Activated T-cell treated with anti-CD3 and anti-CD28 coated beads, Interleukin-2, amount 50 U/mL, for 4 hours (primary cell): ENCODE measurements at regions not wholly inside any gene's neighbourhood (a gene's known extent, or its start where the extent isn't known, plus 50 kb on each side); places are given as distances from the start of the nearest gene placed in this dataset.

Source experiments
- ATAC-seq, 2 donors: fragments of 200-7000 bp; cut with Tn5 transposase; one replicate each; pipeline ENCODE4 v1.10.0; 2021
- DNase-seq: peaks from one replicate; pipeline ENCODE4 v3.0.0-alpha.2; 2020
- H3K27me3 Mint-ChIP-seq: one replicate; pipeline ENCODE4 v1.8.0; 2021; ENCODE audit warnings: low read depth, mixed read lengths
- H3K36me3 Mint-ChIP-seq: one replicate; pipeline ENCODE4 v1.8.0; 2022; ENCODE audit warnings: mixed read lengths; ENCODE audit not compliant: insufficient read depth
- H3K4me1 Mint-ChIP-seq: one replicate; pipeline ENCODE4 v1.8.0; 2021; ENCODE audit warnings: low read depth, mixed read lengths
- H3K4me3 Mint-ChIP-seq: one replicate; pipeline ENCODE4 v1.8.0; 2021; ENCODE audit warnings: mild to moderate bottlenecking, moderate library complexity, mixed read lengths
- H3K9me3 Mint-ChIP-seq: one replicate; pipeline ENCODE4 v1.8.0; 2021; ENCODE audit warnings: mixed read lengths

DNA sequence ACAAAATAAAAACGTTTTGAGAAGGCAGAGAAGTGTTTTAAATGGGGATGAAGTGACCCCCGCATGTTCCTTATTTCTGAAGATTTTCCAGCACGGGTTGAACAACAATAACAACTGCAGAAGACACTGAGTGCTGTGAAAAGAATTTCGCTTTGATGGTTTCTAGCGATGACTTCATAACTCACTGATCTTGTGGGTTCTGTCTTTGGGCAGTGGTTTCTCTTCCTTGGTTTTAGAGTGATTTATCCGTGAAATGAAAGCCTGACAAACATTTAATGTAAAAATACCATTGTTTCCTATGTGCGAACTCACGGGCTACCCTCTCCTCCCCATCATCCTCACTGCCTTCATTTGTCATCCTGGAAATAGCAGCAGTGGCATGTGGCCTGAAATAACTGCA, 793.9 kb downstream of the QKI start:
- no peaks in the 10 kb centered on the region for H3K27me3 Mint-ChIP-seq
- H3K9me3 Mint-ChIP-seq = peaks cover 3% of the 10 kb centered on the region
- ATAC-seq (no peak), DNase-seq (no peak)
- no peak overlapping the region for H3K4me3 Mint-ChIP-seq
- H3K36me3 Mint-ChIP-seq = no peaks in the 10 kb centered on the region
- no peaks in the 10 kb centered on the region for H3K4me1 Mint-ChIP-seq

DNA sequence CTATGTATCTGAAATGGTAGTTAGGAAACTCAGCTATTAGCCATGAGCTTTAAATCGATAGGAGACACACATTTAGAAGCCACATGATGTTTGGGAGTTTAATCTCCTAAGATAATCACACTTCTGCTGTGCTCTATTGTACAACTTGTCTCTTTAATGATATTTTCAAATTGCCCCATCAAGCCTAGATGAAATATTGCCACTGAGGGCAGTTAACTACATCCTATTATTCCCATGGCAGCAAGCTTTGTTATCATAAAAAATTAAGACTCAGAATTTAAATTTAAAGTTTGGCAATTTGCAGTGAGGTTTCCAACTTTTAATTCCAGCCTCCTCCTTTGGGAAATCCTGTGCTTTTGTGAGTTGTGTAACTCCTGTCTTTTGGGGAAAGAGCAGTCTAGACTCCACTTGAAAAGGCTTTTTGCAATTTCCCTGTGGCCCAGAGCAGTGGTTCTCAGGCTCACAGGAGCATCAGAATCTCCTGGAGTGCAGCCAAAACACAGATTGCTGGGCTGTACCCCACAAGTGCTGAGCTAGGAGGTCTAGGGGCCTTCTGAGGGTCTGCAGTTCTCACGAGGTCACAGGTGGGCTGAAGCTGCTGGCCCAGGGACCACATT, 792.4 kb downstream of the QKI start:
- Mint-ChIP-seq H3K4me1 (no peaks in the 10 kb centered on the region), H3K4me3 (no peak overlapping the region), H3K9me3 (peaks cover 3% of the 10 kb centered on the region), H3K27me3 (no peaks in the 10 kb centered on the region), H3K36me3 (no peaks in the 10 kb centered on the region)
- ATAC-seq (no peak), DNase-seq (no peak)

GRCh38 chr6:164200071-164200470, 785.6 kb downstream of the QKI start:
- Mint-ChIP-seq H3K36me3 (no peaks in the 10 kb centered on the region), H3K4me3 (no peak overlapping the region), H3K4me1 (no peaks in the 10 kb centered on the region), H3K9me3 (peaks cover 3% of the 10 kb centered on the region), H3K27me3 (no peaks in the 10 kb centered on the region)
- DNase-seq (no peak), ATAC-seq (no peak)

- Mint-ChIP-seq H3K4me3 (no peak overlapping the region), H3K36me3 (no peaks in the 10 kb centered on the region), H3K4me1 (no peaks in the 10 kb centered on the region), H3K9me3 (no peaks in the 10 kb centered on the region), H3K27me3 (no peaks in the 10 kb centered on the region)
- ATAC-seq (no peak), DNase-seq (no peak)
These were observed 781.4 kb downstream of the QKI start for GRCh38 chr6:164195942-164196281.

- Mint-ChIP-seq H3K36me3 (no peaks in the 10 kb centered on the region), H3K27me3 (no peaks in the 10 kb centered on the region), H3K9me3 (no peaks in the 10 kb centered on the region), H3K4me1 (no peaks in the 10 kb centered on the region), H3K4me3 (no peak overlapping the region)
- no peak for ATAC-seq
- DNase-seq = no peak
These were observed 780.9 kb downstream of the QKI start for GRCh38 chr6:164195278-164195941.

DNA sequence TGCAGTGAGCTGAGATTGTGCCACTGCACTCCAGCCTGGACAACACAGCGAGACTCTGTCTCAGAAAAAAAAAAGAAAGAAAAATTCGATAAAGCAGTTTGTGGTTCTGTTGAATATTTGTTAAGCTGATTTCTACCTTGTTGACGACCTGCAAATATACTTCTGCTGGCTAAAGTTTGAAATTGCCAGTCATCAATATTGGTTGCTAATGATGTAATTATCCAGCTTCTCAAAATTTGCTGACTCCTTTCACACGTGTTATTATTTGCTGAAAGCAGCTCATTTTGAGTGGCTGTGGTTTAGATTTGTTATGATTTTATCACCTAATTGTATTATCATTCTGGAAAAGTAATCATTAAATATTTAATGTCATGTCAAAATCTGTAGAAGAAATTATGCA, 774.3 kb downstream of the QKI start:
- H3K27me3 Mint-ChIP-seq = no peaks in the 10 kb centered on the region
- no peak for ATAC-seq
- H3K36me3 Mint-ChIP-seq = no peaks in the 10 kb centered on the region
- H3K9me3 Mint-ChIP-seq = no peaks in the 10 kb centered on the region
- H3K4me3 Mint-ChIP-seq = no peak overlapping the region
- no peak for DNase-seq
- no peaks in the 10 kb centered on the region for H3K4me1 Mint-ChIP-seq

DNA sequence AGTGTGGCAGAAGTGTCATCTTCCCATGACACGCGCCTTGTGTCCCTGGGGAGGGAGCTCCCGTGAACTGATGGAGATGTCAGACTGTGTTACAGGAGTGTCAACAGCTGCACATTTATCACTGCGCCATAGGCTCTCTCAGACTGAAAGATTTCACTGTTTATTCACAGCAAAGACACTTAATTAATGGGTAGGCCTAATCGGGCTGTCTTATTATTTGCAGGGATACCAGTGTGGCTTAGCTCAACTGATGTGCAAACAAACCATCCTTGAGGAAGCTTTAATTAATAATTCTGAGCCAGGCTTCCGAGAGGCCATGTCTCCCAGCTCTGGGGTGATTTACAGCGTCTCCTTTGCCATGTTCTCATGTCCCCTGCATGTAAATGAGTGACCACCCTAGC, 771.0 kb downstream of the QKI start:
- no peak overlapping the region for H3K4me3 Mint-ChIP-seq
- ATAC-seq = no peak

DNA sequence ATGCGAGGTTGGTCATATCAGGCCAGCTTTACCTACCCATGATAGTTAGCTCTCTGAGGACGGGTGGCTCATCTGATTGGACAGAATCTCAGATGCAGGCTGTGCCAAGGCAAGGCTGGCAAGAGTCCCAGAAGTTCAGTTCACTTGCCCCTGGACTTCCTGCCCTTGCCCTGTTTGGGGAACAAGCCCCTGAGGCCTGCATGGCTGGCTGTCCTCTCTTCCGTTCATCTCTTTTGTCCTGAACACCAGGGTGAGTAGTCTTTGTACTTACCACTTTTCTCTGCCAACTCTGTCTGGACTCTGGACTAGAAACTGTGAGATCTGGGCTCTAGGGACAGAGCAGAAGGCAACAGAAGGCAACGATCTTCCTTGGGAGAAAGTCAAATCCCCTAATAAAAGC, 769.9 kb downstream of the QKI start:
- ATAC-seq = no peak
- no peaks in the 10 kb centered on the region for H3K36me3 Mint-ChIP-seq
- no peaks in the 10 kb centered on the region for H3K9me3 Mint-ChIP-seq
- DNase-seq = no peak
- H3K4me1 Mint-ChIP-seq = no peaks in the 10 kb centered on the region
- H3K4me3 Mint-ChIP-seq = no peak overlapping the region
- H3K27me3 Mint-ChIP-seq = no peaks in the 10 kb centered on the region

More for the DNA sequence above, 771.0 kb downstream of the QKI start:
- no peaks in the 10 kb centered on the region for H3K4me1 Mint-ChIP-seq
- H3K36me3 Mint-ChIP-seq = no peaks in the 10 kb centered on the region
- no peaks in the 10 kb centered on the region for H3K9me3 Mint-ChIP-seq
- no peaks in the 10 kb centered on the region for H3K27me3 Mint-ChIP-seq
- no peak for DNase-seq

GRCh38 chr6:164183556-164184123, 769.1 kb downstream of the QKI start:
- DNase-seq = no peak
- Mint-ChIP-seq H3K4me1 (no peaks in the 10 kb centered on the region), H3K27me3 (no peaks in the 10 kb centered on the region), H3K4me3 (no peak overlapping the region), H3K9me3 (no peaks in the 10 kb centered on the region), H3K36me3 (no peaks in the 10 kb centered on the region)
- ATAC-seq = no peak

DNA sequence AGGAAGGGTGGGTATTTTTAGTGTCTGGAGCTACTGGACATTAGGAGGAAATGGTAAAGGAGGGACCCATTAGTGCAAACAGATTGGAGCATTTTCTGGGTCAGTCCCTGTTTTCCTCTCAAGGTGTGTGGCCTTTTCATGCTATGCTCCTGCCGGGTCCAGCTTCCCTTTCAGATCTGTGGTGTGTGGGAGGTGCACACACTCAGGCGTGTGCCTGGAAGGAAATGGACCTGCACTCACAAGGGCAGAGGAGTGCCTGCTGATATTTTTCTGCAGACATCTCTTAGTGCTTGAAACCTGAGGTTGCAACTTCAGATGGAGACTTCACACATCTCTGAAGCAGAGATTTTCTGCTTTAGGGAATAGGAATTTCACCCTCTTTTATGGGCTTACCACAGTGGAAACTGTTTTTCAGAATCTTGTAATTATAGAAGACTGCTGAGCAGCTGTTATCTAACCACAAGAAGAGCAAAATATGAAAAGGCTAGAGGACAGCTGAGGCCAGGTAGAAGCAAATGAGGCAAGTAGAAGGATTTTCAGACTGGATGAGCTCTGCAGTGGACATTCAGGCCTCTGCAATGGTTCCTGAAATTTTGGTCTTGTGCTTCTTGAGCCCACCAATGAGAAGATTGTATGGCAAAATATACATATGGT, 764.3 kb downstream of the QKI start:
- Mint-ChIP-seq H3K4me3 (no peak overlapping the region), H3K36me3 (no peaks in the 10 kb centered on the region), H3K4me1 (no peaks in the 10 kb centered on the region), H3K27me3 (no peaks in the 10 kb centered on the region), H3K9me3 (no peaks in the 10 kb centered on the region)
- DNase-seq = no peak
- ATAC-seq = no peak

GRCh38 chr6:164169355-164169754, 754.8 kb downstream of the QKI start:
- ATAC-seq = no peak
- Mint-ChIP-seq H3K9me3 (no peaks in the 10 kb centered on the region), H3K36me3 (no peaks in the 10 kb centered on the region), H3K4me1 (no peaks in the 10 kb centered on the region), H3K27me3 (no peaks in the 10 kb centered on the region), H3K4me3 (no peak overlapping the region)
- DNase-seq = no peak

DNA sequence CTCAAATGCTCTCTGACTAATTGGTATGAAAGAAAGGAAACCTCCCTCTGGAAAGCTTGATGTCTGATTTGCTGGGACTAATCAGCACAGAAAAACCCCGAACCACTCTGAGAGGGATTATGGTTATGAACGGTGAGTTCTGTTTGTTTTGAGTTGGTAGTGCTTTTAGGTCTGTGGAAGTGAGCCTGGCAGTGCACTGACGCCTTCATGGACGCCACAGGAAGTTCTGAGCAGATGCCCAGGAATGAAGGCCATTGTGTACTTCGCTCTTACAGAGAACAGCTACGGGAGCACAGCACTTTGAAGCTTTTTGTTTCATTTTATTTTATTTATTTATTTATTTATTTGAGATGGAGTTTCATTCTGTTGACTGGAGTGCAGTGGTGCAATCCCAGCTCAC, 754.1 kb downstream of the QKI start:
- no peaks in the 10 kb centered on the region for H3K9me3 Mint-ChIP-seq
- no peaks in the 10 kb centered on the region for H3K27me3 Mint-ChIP-seq
- H3K4me1 Mint-ChIP-seq = no peaks in the 10 kb centered on the region
- no peaks in the 10 kb centered on the region for H3K36me3 Mint-ChIP-seq
- H3K4me3 Mint-ChIP-seq = no peak overlapping the region
- ATAC-seq (no peak), DNase-seq (no peak)

- no peak overlapping the region for H3K4me3 Mint-ChIP-seq
- ATAC-seq (no peak), DNase-seq (no peak)
- H3K27me3 Mint-ChIP-seq = no peaks in the 10 kb centered on the region
- no peaks in the 10 kb centered on the region for H3K36me3 Mint-ChIP-seq
- no peaks in the 10 kb centered on the region for H3K4me1 Mint-ChIP-seq
- no peaks in the 10 kb centered on the region for H3K9me3 Mint-ChIP-seq
These were observed 753.4 kb downstream of the QKI start for GRCh38 chr6:164167873-164168405.

- Mint-ChIP-seq H3K4me1 (no peaks in the 10 kb centered on the region), H3K27me3 (no peaks in the 10 kb centered on the region), H3K36me3 (no peaks in the 10 kb centered on the region), H3K9me3 (no peaks in the 10 kb centered on the region), H3K4me3 (no peak overlapping the region)
- ATAC-seq (no peak), DNase-seq (no peak)
These were observed 752.5 kb downstream of the QKI start for GRCh38 chr6:164166996-164167395.

- DNase-seq (no peak), ATAC-seq (no peak)
- Mint-ChIP-seq H3K36me3 (no peaks in the 10 kb centered on the region), H3K27me3 (no peaks in the 10 kb centered on the region), H3K4me1 (no peaks in the 10 kb centered on the region), H3K9me3 (no peaks in the 10 kb centered on the region), H3K4me3 (no peak overlapping the region)
These were observed 752.0 kb downstream of the QKI start for GRCh38 chr6:164166515-164166914.
